ENCODE measurements at regions not wholly inside any gene's neighbourhood (a gene's known extent, or its start where the extent isn't known, plus 50 kb on each side); places are given as distances from the start of the nearest gene placed in this dataset.

DNA sequence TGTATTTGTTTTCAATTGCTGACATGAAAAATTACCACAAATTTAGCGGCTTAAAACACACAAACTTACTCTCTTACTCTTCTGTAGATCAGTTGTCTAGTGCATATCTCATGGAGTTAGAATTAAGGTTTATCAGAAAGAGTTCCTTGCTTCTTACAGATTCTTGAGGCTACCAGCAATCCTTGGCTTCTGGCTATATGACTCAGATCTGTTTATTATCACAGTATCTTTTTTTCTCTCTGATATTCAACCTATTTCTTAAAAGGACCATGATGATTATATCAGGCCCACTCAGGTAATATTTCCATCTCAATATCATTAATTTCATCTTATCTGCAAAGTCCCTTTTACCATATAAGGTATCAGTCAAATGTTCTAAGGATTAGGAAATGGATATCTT, 263.5 kb upstream of the BCHE start:
- TF ChIP-seq, protein P1, sequence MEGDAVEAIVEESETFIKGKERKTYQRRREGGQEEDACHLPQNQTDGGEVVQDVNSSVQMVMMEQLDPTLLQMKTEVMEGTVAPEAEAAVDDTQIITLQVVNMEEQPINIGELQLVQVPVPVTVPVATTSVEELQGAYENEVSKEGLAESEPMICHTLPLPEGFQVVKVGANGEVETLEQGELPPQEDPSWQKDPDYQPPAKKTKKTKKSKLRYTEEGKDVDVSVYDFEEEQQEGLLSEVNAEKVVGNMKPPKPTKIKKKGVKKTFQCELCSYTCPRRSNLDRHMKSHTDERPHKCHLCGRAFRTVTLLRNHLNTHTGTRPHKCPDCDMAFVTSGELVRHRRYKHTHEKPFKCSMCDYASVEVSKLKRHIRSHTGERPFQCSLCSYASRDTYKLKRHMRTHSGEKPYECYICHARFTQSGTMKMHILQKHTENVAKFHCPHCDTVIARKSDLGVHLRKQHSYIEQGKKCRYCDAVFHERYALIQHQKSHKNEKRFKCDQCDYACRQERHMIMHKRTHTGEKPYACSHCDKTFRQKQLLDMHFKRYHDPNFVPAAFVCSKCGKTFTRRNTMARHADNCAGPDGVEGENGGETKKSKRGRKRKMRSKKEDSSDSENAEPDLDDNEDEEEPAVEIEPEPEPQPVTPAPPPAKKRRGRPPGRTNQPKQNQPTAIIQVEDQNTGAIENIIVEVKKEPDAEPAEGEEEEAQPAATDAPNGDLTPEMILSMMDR (IDR thresholded peaks at IDR 0.05), result no peak

DNA sequence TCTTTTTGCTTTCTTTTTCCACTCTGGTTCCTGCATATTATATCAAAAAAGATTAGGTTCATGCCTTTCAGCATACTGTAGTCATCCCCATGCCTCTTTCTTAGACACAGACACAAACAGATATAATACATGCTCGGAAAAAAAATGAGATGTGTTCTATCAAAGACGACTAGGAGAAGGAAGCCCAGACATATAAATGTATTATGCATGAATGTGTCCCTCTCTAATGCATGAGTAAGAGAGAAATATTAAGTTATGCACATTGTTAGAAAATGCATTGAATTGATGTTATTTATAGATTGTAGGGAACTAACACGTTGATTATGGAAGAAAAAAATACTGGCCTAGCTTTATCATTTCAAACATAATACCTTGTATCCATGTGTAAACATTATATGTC, 252.4 kb upstream of the BCHE start:
- TF ChIP-seq, protein P1 (IDR thresholded peaks at IDR 0.05), result no peak

DNA sequence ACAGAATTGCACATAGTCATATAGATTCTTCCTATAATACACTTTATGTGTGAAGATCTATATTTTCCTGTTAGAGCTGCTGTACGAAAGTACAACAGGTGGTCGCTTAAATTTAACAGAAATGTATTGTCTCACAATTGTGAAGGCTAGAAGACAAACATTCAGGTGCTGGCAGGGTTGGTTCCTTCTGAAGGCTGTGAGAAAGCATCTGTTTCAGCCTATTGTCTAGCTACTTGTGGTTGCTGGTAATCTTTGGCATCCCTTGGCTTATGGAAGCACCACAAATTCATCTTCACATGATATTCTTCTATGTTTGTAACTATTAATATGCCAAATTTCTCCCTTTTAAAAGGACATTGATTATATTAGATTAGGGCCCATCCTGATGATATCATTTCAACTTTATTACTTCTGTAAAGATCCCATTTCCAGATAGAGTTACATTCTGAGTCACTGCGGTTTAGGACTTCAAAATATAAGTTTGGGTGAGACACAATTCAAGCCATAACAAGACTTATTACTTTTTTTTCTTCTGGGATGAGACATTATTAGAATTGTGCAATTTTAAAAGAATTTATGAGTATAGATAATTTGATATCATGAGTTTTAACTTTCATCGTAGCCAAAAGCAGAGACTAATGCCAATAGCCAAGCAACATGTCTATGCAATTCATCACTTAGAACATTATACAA, 248.1 kb upstream of the BCHE start:
- TF ChIP-seq, protein P1 (IDR thresholded peaks at IDR 0.05), result no peak

DNA sequence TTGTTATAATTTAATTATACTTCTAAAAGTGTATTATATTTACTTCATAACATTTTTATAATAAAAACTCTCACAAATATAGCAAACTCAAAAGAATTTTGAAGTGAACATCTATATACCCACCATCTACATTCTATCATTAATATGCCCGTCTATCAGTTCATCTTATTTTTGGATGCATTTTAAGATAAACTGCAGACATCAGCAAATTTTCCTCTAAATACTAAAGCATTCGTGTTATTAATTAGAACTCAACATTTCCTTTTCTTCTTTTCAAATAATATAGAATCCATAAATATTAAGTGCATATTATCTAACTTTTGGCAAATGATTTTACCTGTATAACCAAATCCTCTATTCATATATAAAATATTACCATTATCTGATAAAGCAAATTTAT, 242.9 kb upstream of the BCHE start:
- TF ChIP-seq, protein P1 (IDR thresholded peaks at IDR 0.05), result no peak

DNA sequence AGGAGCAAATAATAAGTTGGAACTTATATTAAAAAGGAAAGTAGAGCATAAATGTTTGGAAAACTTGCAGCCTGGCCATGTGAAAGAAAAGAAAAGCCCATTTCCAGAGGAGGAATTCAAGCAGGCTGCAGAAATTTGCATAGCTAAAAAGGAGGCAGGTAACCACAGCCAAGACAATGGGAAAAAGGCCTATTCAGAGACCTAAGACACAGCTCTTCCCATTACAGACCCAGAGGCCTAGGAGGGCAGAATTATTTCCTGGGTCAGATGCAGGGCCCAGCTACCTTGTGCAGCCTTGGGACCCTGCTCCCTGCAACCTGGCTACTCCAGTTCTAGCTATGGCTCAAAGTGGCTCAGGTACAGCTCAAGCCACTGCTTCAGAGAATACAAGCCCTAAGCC, 234.6 kb upstream of the BCHE start:
- TF ChIP-seq, protein P1 (IDR thresholded peaks at IDR 0.05), result no peak

DNA sequence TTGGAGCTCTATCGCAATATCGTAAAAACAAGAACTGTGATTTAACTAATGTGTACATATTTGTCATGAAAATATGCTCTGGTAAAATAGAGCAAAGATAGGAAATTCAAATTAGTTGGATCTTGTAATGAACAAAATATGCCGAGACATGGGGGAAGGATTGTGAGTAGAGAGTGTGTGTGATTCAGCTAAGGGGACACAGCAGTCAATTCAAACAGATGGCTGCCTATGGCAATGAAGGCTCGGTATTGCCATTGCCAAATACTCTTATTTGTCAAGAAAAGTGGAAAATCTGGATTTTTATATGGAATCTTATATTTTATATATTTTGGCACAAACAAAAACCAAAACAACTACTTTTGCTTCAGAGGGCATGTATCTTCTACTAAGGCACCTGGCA, 227.3 kb upstream of the BCHE start:
- TF ChIP-seq, protein P1 (IDR thresholded peaks at IDR 0.05), result no peak

DNA sequence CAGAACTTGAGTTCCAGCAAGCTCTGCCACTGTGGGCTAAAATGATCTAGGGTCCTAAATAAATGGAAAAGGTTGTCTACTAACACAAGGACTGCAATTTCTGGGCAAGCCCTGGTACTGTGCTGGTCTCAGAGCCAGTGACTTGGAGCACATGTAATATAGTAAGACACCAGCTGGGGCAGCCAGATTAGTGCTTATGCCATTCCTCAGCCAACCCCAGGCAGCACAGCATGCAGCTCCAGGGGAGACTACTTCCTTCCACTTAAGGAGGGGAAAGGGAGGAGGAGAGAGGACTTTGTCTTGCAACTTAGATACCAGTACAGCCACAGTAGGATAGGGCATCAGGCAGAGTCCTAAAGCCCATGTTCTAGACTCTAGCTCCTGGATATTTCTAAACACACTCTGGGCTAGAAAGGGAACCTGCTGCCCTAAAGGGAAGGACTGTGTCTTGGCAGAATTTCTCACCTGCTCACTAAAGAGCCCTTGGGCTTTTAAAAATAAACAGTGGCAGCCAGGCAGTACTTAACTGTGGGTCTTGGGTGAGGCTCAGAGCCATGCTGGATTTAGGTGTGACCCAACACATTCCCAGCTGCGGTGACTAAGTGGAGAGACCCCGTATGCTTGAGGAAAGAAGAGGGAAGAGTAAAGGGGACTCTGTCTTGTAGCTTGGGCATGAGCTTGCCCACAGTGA, 223.7 kb upstream of the BCHE start:
- TF ChIP-seq, protein P1 (IDR thresholded peaks at IDR 0.05), result no peak

Data from LNCAP (cell line).